OCI-M2 (cell line): ENCODE measurements at regions not wholly inside any gene's neighbourhood (a gene's known extent, or its start where the extent isn't known, plus 50 kb on each side); places are given as distances from the start of the nearest gene placed in this dataset.
"Not testable (repeated sequence)": the region's sequence is repeated elsewhere in the genome, so short reads cannot be mapped to it uniquely, and the experiment has no call there.

ENCODE experiments used
- DNase-seq: peaks from one replicate; lab custom pipeline; 2025; ENCODE audit not compliant: unreplicated experiment; lab: John Stamatoyannopoulos, UW

DNA sequence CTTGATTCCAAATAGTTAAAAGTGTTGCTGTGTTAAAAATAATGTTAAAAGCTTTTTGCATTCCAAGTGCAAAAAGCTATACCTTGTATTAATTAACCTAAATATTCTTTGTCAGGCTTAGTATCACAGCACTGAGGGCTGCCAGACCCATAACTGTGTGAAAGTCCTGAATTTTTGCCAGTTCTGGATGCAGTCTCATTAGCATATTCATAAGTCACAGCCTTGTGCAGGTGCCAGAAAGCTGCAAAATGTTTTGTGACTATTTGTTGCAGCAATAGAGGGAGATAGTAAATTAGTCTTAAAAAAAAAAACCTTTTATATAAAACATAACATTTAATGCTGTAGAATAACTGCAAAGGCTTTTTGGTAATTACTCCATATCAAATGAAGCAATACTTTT, 56.6 kb downstream of the SLITRK1 start:
- no peak for DNase-seq

DNA sequence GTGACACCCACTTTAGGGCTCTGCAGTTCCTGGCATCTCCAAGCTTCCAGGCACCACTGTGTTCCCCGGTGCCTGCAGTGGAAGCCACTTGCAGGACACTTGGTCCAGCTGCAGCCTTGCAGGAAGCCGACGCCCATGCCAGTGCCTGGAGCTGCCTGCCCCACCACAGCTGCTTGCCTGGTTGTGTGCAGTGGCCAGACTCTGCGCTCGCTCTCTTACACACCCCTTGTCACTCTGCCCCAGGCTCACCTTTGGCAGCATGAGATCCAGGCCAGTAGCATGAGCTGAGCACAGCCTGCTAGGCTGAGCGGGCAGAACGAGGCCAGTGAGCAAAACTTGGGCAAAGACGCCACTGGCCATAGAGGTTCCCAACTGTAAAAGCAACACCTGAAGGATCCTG, 57.7 kb downstream of the SLITRK1 start:
- DNase-seq: no peak

DNA sequence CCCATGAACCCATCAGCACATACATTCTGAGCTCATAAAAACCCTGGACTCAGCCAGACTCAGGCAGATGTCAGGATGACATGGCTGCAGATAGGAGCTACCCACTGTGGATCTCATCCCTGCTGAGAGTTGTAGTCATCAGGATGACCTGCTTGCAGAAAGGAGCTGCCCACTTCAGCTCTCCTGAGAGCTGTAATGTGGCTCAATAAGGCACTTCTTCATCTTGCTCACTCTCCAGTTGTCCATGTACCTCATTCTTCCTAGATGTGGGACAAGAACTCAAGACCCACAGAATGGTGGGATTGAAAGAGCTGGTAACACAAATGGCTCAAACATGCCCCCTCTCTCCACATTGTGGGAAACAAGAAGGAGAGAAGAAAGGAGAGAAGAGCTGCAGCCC, 58.2 kb downstream of the SLITRK1 start:
- no peak for DNase-seq

DNA sequence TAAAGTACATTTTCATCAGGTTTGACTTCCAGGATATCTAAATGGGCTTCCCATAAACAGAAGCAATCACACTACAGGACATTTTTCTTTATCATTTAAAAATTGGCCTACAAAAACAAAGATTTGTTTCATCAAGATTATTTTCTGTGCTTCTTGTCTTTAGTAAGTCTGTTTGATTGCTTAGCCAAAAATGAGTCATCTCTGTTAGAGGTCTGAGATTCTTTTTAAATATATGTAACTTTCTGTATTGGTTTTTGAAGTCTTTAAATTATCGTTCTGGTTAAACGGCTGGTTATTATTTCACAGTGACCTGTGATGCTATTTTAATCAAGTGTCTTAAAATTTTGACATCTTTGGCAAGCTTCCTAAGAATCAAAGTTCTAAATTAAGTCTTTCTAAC, 62.7 kb downstream of the SLITRK1 start:
- no peak for DNase-seq

DNA sequence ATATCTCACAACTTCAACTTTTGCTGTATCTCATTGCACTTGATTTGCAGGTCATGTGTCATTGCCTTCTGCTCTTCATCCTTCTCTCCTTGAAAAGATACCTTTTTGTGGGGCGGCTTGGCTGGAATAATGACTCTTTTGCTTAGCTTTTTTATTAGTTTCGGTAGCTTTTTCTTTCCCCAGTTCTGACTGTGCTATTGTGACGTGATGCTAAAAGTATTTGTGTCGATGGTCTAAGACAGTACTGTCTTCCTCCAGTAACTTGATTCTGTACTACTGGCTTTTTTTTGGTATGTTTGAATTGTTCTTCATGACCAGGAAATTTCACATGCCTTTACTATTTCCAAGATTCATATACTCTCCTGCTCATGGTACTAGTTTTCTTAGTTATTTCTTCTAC, 63.1 kb downstream of the SLITRK1 start:
- DNase-seq: no peak

DNA sequence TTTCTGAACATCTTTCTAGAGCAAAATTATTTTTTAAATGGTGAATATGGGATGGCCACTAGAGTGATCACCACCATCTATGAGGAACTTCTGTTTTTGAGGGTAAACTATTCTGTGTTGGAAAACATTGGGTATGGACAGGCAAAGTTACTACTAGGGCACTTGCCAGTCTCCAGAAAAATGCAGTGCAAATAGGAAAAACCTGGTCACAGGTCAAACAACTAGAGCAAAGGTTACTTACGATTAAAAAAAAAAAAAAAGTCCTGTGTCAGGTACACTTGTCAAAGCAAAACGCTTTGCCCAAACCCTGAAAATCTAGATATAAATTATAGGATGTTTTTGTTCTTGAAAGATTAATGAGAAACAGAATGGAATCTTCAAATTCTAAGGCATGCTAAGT, 66.2 kb downstream of the SLITRK1 start:
- no peak for DNase-seq

DNA sequence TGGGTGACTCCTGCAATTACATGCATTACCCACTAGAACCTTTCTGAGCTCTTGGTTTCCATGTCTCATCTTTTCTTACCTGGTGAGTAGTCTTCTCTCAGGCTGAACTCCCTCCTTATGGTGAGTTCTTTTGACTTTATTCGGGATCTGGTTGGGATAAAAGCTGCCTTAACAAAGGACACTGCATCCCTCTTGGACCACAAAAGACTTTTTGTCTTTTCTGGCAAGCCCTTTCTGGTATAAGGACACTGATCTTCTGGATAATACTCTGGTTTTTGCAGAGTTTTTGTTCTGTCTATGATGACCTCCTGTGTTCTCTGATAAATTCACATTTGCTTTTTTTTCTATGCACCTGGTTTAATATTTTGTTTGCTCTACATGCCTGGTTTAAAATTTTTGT, 66.7 kb downstream of the SLITRK1 start:
- DNase-seq: no peak

DNA sequence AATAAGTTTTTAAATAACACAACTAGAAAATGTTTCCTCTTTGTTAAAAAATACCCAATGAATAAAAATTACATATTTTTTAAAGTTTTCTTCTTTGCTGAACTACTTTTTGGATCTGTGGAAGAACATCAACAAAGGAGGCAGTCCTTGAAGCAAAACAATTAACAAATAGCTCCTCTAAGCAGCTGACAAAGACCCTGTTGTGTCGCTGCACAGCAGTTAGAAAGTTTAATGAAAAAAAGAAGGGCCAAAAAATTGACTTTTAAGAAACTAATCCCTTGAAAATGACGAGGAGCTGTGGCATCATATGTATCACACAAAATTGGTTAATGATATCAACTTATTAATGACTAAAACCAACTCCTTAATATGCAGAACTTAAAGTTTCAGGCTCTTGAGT, 72.1 kb downstream of the SLITRK1 start:
- no peak for DNase-seq

DNA sequence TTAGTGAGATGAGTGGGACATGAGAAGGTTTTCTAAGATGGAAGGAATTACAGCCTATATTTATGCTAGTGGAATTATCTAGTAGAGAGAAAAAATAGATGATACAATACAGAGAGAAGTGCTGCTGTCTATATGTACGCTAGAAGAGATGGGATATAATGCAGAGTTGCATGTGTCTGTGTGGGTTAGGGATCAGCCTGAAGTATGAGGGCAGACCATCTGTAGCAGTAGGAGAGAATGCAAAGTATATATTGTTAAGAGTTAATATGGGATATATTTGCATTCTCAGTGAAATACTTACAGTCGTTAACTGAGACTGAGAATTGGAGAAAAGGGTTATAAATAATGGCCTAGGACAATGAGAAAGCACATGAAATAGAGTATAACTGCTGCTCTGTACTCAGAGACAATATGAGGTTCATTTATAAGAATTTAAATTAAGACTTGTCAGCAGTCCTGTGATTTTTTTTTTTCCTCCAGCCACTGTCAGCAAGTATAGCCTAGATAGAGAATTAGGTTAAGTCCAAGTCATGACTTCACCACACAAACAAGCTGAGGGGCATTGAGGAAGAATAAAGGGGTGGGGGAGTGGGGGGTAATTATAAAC, 77.8 kb downstream of the SLITRK1 start:
- DNase-seq: no peak

DNA sequence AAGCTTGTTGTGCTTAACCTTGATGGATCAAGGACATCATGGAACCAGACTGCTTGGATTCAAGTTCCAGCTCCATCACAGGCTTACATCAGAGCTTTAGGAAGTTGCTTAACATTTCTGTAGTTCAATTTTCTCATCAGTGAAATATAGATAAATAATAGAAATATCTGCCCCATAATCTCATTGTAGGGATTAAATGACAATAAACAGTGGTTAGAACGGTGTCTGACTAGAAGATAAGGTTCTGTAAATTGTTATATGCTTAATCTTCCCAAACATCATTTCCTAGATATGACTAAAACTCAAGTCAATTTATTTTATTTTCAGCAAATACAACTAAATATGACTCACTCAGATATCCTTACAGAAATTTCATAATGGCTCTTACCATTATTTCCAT, 83.5 kb downstream of the SLITRK1 start:
- DNase-seq: no peak

DNA sequence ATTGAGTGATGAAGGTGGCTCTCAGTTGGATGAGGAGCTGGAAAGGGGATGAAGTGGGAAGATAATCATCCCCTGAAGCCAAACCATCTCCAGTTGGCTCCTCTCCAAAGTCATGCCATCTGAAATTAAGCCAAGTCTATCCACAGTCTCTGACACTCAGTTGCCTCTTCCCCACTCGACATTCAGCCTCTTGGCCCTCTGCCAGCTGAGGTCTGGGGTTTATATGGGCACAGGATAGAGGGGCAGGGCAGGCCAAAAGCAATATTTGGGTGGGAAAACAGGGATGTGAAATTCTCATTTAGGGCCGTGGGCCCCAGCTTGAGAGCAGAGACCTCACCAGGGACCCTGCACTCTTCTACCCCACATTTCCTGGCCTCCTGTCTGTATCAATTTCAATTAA, 85.9 kb downstream of the SLITRK1 start:
- DNase-seq: no peak

DNA sequence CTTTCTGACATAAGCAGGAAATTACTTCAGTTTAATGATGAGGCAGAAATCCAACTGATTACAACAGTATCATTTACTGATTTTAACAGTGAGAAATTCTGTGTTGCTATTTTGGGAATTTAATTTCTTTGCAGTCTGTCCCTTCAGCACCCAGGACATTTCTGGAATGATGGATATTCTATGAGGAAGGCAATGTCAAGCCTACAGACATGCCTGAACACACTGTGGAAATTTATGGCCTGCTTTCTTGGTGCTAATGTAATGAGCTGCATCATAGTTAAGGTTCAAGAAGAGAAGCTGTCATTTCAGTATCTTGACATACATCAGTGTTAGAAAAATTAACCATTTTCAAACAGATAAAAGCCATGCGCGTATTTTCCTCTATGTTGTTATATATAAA, 87.7 kb downstream of the SLITRK1 start:
- no peak for DNase-seq

DNA sequence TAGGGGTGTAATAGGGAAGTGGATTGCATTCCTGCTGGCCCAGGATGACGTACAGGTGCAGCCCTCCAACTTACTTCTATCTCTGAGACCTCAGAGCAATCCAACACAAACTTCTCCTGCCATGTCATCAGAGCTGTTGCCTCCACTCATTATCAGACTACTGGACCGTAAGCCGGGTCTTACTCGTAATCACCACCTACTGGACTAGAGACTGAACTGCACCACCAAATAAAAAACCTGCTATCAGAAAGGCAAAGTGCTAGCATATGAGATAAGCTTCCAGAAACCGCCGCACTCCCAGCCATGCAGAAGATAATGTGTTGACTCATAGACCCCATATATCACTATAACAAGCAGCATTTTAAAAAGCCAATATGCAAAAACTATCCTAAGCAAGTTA, 102.0 kb downstream of the SLITRK1 start:
- no peak for DNase-seq

DNA sequence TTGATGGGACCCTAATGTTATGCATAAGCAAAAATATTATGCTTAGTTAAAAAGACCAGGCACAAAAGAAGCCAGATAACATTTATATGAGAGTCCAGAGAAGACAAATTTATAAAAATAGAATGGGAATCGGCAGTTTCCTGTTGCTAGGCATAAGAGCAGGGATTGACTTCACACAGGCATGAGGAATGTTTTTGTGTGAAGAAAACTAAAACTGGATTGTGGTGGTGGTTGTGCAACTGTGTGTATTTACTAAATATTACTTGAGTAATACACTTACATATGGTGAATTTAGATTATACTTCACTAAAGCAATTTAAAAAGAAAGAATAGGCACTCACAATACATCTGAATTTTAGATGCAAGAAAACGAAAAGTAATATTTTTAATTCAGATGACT, 108.3 kb downstream of the SLITRK1 start:
- no peak for DNase-seq

DNA sequence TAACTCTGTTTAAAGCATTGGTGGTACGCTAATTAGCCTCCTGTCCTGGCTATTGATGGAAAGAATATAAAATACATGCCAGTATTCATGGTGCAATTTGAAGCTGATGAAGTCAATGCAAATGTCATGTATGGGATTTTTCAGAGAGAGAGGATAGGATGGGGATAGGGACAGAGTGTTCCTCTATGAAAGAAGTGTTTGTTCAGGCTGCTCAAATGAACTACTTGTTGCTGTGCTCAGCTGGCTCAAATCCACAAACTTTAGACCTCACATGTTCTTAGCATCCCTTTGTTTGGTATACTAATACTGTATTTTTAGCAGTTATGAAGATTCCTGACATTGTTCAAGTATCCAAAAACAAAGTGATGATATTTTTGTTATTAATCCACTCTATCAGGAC, 116.5 kb downstream of the SLITRK1 start:
- DNase-seq: no peak

DNA sequence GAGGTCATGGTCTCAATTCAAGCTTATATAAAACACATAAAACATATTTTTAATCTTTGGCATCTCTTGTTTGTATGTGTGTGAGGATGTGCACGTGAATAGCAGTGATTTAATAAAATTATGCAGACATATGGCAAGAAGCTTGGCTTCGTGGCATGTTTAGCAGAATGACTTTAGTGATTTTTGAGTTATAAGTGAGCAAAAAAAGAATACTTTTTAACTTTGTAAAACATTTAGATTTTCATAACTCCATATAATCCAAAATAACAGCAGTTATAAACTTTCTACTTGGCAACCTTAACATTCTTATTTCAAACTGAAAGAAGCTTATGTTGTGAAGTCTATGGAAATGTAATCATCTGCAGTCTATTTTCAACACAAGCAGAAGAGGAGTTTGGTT, 120.6 kb downstream of the SLITRK1 start:
- no peak for DNase-seq

DNA sequence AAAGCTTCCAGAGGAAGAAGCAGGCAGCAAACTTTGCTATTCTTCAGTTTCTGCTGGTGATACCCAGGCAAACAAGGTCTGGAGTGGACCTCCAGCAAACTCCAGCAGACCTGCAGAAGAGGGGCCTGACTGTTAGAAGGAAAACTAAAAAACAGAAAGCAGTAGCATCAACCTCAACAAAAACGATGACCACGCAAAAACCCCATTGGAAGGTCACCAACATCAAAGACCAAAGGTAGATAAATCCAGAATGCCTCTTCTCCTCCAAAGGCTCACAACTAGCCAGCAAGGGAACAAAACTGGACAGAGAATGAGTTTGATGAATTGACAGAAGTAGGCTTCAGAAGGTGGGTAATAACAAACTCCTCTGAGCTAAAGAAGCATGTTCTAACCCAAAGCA, 127.1 kb downstream of the SLITRK1 start:
- DNase-seq: not testable (repeated sequence)

DNA sequence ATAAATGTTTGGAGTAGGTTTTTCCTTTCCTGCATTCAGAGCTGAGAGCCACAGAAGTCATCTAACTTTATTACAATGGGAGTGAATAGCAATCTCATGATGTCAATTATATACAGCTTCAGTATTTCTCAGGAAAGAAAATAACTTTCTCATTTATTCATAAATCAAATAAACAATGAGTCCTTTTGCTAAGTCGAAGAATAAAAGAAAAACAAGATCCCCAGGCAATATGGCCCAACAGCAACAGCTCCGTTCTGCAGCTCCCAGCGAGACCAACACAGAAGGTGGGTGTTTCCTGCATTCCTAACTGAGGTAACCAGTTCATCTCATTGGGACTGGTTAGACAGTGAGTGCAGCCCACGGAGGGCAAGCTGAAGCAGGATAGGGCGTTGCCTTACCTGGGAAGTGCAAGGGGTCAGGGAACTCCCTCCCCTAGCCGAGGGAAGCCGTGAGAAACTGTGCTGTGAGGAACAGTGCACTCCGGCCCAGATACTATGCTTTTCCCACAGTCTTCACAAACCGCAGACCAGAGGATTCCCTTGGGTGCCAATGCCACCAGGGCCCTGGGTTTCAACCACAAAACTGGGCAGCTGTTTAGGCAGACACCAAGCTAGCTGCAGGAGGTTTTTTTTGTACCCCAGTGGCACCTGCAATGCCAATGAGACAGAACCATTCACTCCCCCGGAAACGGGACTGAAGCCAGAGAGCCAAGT, 128.2 kb downstream of the SLITRK1 start:
- no peak for DNase-seq

DNA sequence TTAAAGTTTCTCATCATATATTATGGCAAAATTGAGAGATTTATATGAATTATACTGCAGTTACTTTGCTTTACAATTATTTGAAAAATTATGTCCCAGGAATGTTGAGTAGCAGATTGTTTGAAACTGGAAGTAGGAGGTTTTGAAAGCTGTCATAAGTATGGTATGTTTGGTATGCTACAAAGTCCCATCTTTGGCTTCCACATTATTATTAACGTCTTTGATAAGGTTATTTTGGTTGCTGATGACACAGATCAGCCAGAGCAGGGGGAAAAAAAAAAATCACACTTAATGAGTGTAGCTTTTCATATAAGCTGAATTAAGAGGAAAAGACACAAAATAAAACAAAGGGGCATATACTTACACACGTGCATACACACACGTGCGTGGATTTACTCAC, 130.1 kb downstream of the SLITRK1 start:
- DNase-seq: no peak

DNA sequence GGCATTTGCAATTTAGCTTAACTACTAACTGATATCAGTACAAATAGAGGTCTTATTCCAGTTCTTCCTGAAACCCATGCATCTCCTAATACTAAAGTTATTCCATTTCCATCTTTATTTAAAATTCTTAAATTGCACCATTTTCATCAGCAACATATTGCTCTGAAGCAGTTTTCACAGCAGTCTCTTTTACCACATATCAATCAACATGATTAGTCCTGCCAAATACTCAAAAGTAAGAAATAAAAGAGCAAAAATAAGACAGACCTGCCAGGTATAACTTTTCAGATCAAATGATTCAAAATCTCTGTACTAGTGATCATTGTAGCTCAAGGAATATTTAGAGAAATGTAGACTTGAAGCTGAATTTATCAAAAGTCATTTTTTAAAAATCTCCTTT, 141.7 kb downstream of the SLITRK1 start:
- DNase-seq: no peak

DNA sequence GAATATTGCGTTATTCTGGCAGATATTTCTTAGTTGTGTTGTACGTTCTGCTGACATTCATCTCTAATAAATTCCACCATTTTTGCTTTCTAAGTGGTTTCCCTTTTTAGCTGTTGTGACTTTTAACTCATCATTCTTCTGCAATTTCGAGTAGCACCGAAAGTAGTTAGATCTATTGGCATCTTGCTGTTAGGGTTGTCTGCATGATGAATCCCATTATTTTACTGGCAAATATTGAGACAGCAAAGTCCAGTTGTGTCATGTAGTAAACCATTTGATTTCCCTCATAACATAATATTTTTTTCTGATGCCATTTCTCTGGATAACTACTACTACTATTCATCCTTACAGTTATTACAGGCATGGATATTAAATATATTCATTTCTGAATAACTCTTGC, 143.9 kb downstream of the SLITRK1 start:
- DNase-seq: no peak

DNA sequence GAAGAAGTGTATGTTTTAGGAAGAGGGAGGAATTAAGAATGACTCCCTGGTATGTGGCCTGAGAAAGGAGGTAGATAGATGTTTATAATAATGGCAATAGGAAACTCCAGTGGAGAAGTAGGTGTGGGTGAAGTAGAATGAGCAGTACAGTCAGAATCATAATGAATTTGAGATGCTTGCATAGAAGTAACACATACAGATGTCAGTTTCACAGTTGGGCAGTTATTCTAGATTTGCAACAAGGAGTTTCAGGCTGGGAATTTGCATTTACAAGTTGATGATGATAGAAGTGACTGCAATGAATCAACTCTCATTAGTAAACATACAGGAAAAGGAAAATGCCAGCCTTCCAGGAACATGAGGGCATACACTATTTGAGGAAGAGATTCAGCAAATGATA, 149.0 kb downstream of the SLITRK1 start:
- no peak for DNase-seq

DNA sequence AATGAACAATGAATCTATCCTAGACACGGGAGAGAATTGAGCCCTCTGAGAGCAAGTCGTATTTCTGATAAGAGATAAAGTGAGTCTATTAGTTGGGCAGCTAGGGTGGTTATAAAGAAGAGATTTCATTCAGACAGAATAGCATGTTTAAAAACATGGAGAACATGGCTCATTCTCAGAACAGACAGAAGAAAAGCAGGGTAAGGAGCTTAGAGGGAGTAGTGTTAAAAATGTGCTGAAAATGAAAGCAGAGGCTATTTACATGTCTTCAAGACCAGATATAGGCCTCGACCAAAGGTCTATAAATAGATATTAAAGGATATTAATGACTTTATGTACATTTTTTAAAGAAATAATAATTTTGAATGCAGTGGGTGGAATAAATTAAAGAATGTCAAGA, 149.5 kb downstream of the SLITRK1 start:
- no peak for DNase-seq
